ENCODE measurements at regions not wholly inside any gene's neighbourhood (a gene's known extent, or its start where the extent isn't known, plus 50 kb on each side); places are given as distances from the start of the nearest gene placed in this dataset.

DNA sequence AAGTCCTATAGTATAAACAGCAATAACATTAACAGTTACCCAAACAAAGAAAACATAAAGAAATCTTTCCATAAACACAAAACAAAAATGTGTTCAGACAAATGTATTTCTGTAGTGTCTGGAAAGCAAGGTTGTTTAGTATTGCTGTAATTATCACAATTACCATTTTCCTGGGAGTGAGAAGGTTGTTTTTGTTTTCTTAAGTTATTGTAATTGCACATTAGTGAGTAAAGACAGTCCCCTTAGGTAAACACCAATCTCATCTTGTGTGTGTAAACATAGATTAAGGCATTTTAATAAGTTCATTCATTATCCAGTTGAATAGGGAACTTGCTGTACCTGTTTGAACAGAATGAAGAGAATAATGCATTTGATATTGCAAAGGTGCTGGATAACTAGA is 356.9 kb upstream of the ADGRL4 start:
- H3K4me1 ChIP-seq = no peaks in the 10 kb centered on the region
- no peaks in the 10 kb centered on the region for H3K27me3 ChIP-seq (replicated peaks in 1 of 7)
- no peaks in the 10 kb centered on the region for H3K9me3 ChIP-seq
- DNase-seq = no peak
- H3K4me3 ChIP-seq = no peak overlapping the region
- H3K27ac ChIP-seq = no peak overlapping the region
- TF ChIP-seq POLR2A (IDR thresholded peaks at IDR 0.05) (no peak), POLR2AphosphoS5 (IDR thresholded peaks at IDR 0.05) (no peak)
- TF ChIP-seq, protein P1, sequence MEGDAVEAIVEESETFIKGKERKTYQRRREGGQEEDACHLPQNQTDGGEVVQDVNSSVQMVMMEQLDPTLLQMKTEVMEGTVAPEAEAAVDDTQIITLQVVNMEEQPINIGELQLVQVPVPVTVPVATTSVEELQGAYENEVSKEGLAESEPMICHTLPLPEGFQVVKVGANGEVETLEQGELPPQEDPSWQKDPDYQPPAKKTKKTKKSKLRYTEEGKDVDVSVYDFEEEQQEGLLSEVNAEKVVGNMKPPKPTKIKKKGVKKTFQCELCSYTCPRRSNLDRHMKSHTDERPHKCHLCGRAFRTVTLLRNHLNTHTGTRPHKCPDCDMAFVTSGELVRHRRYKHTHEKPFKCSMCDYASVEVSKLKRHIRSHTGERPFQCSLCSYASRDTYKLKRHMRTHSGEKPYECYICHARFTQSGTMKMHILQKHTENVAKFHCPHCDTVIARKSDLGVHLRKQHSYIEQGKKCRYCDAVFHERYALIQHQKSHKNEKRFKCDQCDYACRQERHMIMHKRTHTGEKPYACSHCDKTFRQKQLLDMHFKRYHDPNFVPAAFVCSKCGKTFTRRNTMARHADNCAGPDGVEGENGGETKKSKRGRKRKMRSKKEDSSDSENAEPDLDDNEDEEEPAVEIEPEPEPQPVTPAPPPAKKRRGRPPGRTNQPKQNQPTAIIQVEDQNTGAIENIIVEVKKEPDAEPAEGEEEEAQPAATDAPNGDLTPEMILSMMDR (IDR thresholded peaks at IDR 0.05 in 8 of 11, conservative IDR thresholded peaks at IDR 0.05 in 3 of 11) = no peak
- intact Hi-C loops (cut with DNase I; ENCODE audit: low total_unique reads) = no loop called here
- H3K36me3 ChIP-seq = no peaks in the 10 kb centered on the region

DNA sequence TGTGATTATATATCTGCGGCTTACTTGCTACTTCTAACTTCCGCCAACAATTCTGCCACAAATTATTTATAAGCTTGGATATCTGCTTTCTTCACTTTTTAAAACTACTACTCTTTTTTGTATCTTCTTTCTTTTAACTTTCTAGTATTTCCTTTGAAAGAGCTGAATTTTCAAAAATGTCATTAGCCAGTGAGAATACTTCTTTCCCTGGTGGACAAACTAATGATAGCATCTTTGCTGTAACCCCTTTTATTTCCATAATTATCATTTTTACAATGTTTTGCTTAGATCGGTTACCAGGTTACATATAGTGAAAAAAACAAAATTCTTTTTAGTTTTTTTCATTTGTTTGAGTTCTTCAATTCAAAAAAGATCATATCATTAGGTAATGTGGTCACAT is 355.9 kb upstream of the ADGRL4 start:
- Histone ChIP-seq H3K4me3 (no peak overlapping the region), H3K9me3 (no peaks in the 10 kb centered on the region), H3K36me3 (no peaks in the 10 kb centered on the region), H3K4me1 (no peaks in the 10 kb centered on the region), H3K27ac (no peak overlapping the region), H3K27me3 (replicated peaks in 1 of 7) (no peaks in the 10 kb centered on the region)
- TF ChIP-seq, protein P1 (IDR thresholded peaks at IDR 0.05 in 8 of 11, conservative IDR thresholded peaks at IDR 0.05 in 3 of 11) = no peak
- no peak for TF ChIP-seq POLR2A (IDR thresholded peaks at IDR 0.05)
- no peak for TF ChIP-seq POLR2AphosphoS5 (IDR thresholded peaks at IDR 0.05)
- DNase-seq = no peak
- intact Hi-C loops (cut with DNase I; ENCODE audit: low total_unique reads) = no loop called here
- WGBS, 5 donors = 87 to 97% (median 90%) methylated on average over 3 of the region's 3 CpGs

DNA sequence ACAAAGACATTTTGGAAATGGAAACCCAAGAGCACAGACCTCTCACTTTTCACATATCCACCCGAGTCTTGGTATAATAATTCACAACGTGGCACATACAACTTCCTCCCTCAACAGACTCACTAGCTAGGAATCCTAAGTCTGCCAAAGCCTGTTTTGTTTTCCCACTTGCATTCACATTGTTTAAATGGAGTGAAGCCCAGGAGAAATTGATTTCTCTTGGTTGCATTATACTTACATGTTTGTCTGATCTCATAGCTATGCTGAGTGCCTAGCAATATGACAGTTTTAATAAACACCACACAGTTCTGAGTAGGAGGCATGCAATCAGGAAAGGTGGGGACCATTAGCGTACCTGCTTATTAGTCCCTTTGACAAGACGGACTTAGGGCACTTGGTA is 348.6 kb upstream of the ADGRL4 start:
- H3K27me3 ChIP-seq (replicated peaks in 1 of 7) = no peaks in the 10 kb centered on the region
- no peaks in the 10 kb centered on the region for H3K9me3 ChIP-seq
- 63 to 71% (median 63%) methylated on average over 4 of the region's 4 CpGs for WGBS, 5 donors
- no peak overlapping the region for H3K27ac ChIP-seq
- DNase-seq = no peak
- no peak overlapping the region for H3K4me3 ChIP-seq
- intact Hi-C loops (cut with DNase I; ENCODE audit: low total_unique reads) = loop anchor here (10.0 kb wide), 2 partner anchors 90 to 530 kb away; no protein-coding TSS in a partner anchor
- no peak for TF ChIP-seq POLR2AphosphoS5 (IDR thresholded peaks at IDR 0.05)
- TF ChIP-seq, protein P1 (IDR thresholded peaks at IDR 0.05 in 8 of 11, conservative IDR thresholded peaks at IDR 0.05 in 3 of 11) = no peak
- no peak for TF ChIP-seq POLR2A (IDR thresholded peaks at IDR 0.05)
- no peaks in the 10 kb centered on the region for H3K4me1 ChIP-seq
- no peaks in the 10 kb centered on the region for H3K36me3 ChIP-seq

DNA sequence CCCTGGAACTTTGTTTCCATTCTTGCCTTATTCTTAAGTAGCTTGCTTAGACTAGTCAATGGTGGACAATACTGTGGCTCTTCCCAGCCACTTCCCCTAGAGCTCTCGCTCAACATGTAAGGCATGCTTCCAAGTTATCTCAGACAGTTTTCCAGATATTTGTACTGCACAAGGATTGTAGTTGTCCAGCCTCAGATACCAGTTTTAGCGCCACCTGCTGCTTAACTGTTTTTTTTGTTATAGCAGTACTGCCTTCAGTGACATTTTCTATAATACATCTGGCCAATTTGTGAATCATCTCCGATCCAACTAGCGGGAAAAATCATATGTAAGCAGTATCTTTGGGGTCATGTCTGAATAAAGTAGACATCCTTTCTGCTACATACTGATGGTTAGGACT is 346.7 kb upstream of the ADGRL4 start:
- TF ChIP-seq, protein P1 (IDR thresholded peaks at IDR 0.05 in 8 of 11, conservative IDR thresholded peaks at IDR 0.05 in 3 of 11) = peak in 7 of 11 experiments; percentile 18 to 38 (median 25)
- TF ChIP-seq POLR2A (IDR thresholded peaks at IDR 0.05) (no peak), POLR2AphosphoS5 (IDR thresholded peaks at IDR 0.05) (no peak)
- no peak for DNase-seq
- Histone ChIP-seq H3K4me3 (no peak overlapping the region), H3K27me3 (replicated peaks in 1 of 7) (no peaks in the 10 kb centered on the region), H3K9me3 (no peaks in the 10 kb centered on the region), H3K36me3 (no peaks in the 10 kb centered on the region), H3K4me1 (no peaks in the 10 kb centered on the region), H3K27ac (no peak overlapping the region)
- WGBS, 5 donors = 61 to 78% (median 64%) methylated on average over 4 of the region's 4 CpGs
- intact Hi-C loops (cut with DNase I; ENCODE audit: low total_unique reads) = loop anchor here (10.0 kb wide), 2 partner anchors 88 to 528 kb away; no protein-coding TSS in a partner anchor
